ENCODE measurements at regions not wholly inside any gene's neighbourhood (a gene's known extent, or its start where the extent isn't known, plus 50 kb on each side); places are given as distances from the start of the nearest gene placed in this dataset.

- no peak for DNase-seq (ENCODE audit: low read depth, low spot score)
Measured at GRCh38 chr5:61823065-61823464, 482.9 kb upstream of the KIF2A start.

DNA sequence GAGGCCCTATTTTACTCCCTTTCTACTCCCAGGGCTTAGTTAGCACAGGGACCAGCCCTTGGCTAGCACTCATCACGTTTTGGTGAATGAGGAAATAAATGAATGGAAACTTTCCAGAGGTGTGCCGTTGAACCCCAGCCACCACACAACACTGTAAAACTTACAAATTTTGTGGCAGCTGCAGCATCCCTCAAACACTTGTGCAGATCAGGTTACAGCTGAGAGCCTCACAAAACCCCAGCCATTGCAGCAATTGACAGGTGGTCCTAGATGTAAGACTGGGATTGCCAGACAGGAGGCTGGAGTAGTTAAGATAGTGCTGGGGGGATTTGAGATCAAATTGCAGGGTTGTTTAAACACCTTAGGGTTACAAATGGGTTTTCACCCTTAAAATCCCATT, 482.2 kb upstream of the KIF2A start:
- no peak for DNase-seq (ENCODE audit: low read depth, low spot score)

DNA sequence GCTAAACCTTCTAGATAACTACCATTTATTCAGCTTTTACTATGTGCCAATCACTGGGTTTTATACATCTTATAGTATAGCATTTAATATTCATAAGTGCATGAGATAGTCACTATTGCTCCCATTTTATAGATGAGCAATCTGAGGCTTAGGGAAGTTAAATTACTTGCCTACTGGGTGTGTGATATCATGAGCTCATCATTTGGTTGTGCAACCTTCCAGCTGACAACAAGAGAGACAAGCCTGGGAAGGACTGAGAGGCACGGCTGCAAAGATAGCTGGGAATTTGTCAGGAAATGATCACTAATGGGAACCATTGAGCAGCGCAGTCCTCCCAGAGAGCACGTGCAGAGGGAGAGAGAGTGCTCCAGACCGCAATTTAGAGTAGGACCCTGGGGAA, 481.6 kb upstream of the KIF2A start:
- no peak for DNase-seq (ENCODE audit: low read depth, low spot score)

DNA sequence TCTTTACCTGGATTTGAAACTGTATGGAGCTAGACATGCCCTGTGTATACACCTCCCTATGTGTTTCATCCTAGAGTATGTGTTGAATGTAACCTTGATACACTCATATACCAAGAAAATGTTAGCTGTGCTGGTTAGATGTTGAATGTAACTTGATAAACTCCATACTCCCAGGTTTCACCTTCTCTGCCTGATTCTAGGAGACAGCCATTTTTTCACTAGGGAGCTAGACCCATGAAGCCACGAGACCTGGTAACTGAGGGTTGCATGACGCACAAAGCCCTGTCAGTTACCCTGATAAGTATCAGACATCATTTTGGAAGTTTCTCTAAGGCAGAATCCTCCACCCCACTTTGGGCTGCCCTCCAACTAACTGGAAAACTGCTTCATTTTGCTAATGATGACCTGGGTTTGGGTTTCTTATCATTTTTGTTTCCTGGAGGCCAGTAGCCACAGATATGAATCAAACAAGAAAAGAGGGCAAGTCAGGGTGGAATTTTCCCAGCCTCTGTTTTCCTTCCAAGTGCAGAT, 478.5 kb upstream of the KIF2A start:
- DNase-seq (ENCODE audit: low read depth, low spot score) = no peak

DNA sequence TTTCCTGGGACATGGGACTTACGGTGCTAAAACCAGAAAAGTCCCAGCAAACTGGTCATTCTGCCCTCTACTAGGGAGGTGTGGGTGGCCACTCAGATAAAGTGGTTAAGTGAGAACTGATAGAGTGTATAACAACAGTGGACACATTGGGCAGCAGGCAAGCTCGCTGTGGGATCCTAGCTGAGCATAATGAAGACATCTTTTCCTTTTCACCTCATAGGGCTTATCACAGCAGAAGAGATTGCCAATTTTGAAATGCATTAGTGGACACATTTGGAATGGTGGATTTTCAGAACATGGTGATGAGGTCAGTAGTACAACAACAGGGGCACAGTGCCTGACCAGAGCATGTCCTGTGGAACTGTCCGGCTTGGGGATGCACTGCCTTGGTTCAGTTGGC, 477.1 kb upstream of the KIF2A start:
- DNase-seq (ENCODE audit: low read depth, low spot score) = no peak

DNA sequence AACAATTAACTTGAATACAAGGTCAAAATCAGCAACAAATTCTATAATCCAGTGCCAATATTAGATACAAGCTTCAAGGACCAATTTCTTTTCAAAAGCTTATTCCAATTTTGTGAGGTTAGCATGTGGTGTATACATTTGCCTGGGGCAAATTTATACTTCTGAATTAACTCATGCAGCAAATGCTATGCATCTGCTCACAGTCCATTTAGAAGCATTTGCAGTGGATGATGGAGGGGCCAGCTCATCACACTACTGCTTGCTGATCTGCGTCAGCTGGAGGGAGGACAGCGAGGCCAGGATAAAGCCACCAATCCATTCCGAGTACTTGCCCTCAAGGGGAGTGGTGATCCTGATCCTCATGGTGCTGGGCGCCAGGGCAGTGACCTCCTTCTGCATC, 474.3 kb upstream of the KIF2A start:
- DNase-seq (ENCODE audit: low read depth, low spot score) = no peak

- no peak for DNase-seq (ENCODE audit: low read depth, low spot score)
Measured at GRCh38 chr5:61837788-61838187, 468.2 kb upstream of the KIF2A start.

DNA sequence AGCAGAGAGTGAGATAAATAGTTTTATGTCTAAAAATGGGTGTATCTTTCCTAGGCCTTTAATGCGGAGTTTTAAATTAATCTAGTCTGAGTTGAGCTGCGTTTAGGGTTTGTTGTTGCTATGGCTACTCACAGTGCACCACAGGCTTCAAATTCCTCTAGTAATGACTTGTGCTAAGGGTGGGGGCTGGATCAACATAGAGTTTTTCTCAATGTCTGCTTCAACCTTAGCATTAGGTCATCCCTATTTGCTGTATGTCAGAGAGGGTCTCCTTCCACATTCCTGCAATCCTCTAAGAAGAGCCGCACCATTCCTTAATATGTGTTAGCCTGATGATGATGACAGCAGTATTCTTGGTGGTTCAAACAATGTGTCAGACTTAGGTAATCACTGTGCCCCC, 465.6 kb upstream of the KIF2A start:
- no peak for DNase-seq (ENCODE audit: low read depth, low spot score)

GRCh38 chr5:61842840-61843239, 463.2 kb upstream of the KIF2A start:
- DNase-seq (ENCODE audit: low read depth, low spot score) = no peak

DNA sequence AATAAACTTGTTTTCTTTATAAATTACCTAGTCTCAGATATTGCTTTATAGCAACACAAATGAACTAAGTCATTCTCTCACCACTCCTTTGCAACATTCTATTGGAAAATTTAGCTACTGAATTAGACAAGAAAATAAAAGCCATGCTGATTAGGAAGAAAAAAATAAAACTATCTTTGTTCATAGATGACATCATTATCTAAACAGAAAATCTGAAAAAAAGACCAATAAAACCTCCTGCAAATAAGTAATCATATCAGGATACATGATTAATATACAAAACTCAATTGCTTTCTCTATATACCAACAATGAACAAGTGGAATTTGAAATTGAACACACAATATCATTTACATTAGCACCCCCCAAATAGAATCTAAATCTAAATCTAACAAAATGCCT, 455.3 kb upstream of the KIF2A start:
- no peak for DNase-seq (ENCODE audit: low read depth, low spot score)

GRCh38 chr5:61854531-61854930, 451.5 kb upstream of the KIF2A start:
- no peak for DNase-seq (ENCODE audit: low read depth, low spot score)

DNA sequence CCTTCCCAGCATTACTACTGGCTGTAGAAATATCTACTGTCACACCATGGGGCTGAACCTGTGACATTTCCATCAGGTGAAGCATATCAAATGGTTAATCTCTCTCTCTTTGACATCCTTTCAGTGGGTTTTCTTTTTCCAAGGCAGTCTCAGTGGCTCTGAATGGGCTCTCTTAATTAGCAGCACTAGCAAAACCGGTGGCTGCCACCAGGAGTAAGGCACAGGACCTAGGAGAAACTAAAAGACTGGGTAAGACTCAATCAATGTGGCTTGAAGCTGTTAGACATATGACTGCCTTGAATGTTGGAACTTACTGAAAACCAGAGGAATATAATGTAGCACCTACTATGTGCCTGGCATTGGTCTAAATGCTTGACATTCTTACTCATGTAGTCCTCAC, 445.0 kb upstream of the KIF2A start:
- no peak for DNase-seq (ENCODE audit: low read depth, low spot score)

GRCh38 chr5:61866930-61867329, 439.1 kb upstream of the KIF2A start:
- no peak for DNase-seq (ENCODE audit: low read depth, low spot score)

- DNase-seq (ENCODE audit: low read depth, low spot score) = no peak
Measured at GRCh38 chr5:61869333-61869732, 436.7 kb upstream of the KIF2A start.

- DNase-seq (ENCODE audit: low read depth, low spot score) = no peak
Measured at GRCh38 chr5:61878471-61878870, 427.5 kb upstream of the KIF2A start.

GRCh38 chr5:61881821-61882487, 424.1 kb upstream of the KIF2A start:
- no peak for DNase-seq (ENCODE audit: low read depth, low spot score)

GRCh38 chr5:61882901-61883500, 423.0 kb upstream of the KIF2A start:
- no peak for DNase-seq (ENCODE audit: low read depth, low spot score)

- DNase-seq (ENCODE audit: low read depth, low spot score) = no peak
Measured at GRCh38 chr5:61884252-61884855, 421.7 kb upstream of the KIF2A start.

GRCh38 chr5:61886214-61886613, 419.8 kb upstream of the KIF2A start:
- no peak for DNase-seq (ENCODE audit: low read depth, low spot score)

DNA sequence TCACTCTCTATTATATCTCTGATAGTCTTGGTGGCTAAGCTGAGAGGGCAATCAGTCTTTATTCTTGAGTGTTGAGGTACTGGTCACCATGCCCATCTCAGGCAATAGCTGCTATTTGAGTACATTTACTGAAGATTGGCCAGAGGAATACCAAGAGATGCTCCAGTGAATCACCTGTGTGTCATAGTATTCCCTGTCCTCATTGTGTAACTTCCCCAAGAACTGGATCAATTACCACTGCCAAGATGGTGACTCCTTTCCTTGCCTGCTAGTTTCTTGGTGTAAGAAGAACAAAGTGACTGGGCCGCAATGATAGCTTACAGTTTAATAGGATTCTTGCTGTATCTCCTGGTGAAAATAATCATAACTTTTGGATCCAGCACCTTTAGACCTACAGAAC, 418.7 kb upstream of the KIF2A start:
- DNase-seq (ENCODE audit: low read depth, low spot score) = no peak

DNA sequence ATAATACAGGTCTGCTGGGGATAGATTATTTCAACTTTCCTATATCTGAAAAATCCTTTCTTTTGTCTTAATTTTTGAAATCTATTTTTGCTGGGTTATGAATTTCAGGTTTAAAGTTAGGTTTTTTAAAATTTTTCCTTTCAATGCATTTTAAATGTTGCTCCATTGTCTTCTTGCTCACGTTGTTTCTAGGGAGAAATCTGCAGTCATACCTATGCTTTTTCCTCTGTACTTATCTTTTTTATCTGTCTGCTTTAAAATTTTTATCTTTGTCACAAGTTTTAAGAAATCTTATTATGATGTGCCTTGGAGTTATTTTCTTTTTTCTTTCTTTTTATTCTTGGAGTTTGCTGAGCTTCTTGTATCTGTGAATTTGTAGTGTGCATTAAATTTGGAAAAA, 412.0 kb upstream of the KIF2A start:
- no peak for DNase-seq (ENCODE audit: low read depth, low spot score)

- no peak for DNase-seq (ENCODE audit: low read depth, low spot score)
Measured at GRCh38 chr5:61896811-61897210, 409.2 kb upstream of the KIF2A start.

DNA sequence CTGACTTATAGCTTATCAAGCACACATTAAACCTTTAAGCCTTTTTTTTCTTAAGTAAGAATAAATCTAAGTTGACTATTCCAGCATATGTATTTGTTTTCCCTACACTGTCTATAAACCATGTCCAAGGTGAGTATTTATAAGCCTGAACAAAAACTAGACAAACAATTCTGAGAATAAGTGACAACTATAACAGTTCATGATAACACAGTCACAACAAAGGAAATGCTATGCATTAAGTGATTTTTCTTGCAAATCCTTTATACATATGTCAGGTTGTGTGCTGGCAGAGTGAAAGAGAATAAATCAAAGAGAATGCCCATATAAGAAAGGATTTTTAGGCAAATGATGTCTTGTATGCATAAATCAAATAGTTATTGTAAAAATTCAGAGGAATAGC, 408.8 kb upstream of the KIF2A start:
- DNase-seq (ENCODE audit: low read depth, low spot score) = no peak
